ENCODE measurements at regions not wholly inside any gene's neighbourhood (a gene's known extent, or its start where the extent isn't known, plus 50 kb on each side); places are given as distances from the start of the nearest gene placed in this dataset.

- TF ChIP-seq CTCF (IDR thresholded peaks at IDR 0.05; ENCODE audit: low read length), result no peak
- no peak for TF ChIP-seq EZH2 (optimal IDR thresholded peaks at IDR 0.05; ENCODE audit: low read depth, low read length)
- no peak for TF ChIP-seq EZH2phosphoT487 (IDR thresholded peaks at IDR 0.05; ENCODE audit: low read length)
- no peaks in the 10 kb centered on the region for H3K79me2 ChIP-seq (ENCODE audit: low read length)
- H3K9me2 ChIP-seq (replicated peaks; ENCODE audit: insufficient read depth, low read length), result no peaks in the 10 kb centered on the region
- no peaks in the 10 kb centered on the region for H4K20me1 ChIP-seq (ENCODE audit: insufficient read depth, low read length)
- H3F3A ChIP-seq (ENCODE audit: insufficient read depth, low read length), result no peaks in the 10 kb centered on the region
- H3K4me1 ChIP-seq (ENCODE audit: low read length), result peaks cover 7% of the 10 kb centered on the region; the same call in 1 of the 2 replicates
- H2AFZ ChIP-seq (ENCODE audit: low read length), result no peak overlapping the region
- H3K9ac ChIP-seq (ENCODE audit: low read length), result no peak overlapping the region
- H3K27ac ChIP-seq (ENCODE audit: low read length), result no peak overlapping the region
- H3K27me3 ChIP-seq (replicated peaks; ENCODE audit: insufficient read depth, low read length), result no peaks in the 10 kb centered on the region
- H3K36me3 ChIP-seq (replicated peaks; ENCODE audit: insufficient read depth, low read length), result no peaks in the 10 kb centered on the region
- H3K4me3 ChIP-seq (ENCODE audit: low read length), result no peak overlapping the region
- H3K9me3 ChIP-seq (replicated peaks; ENCODE audit: insufficient read depth, low read length), result no peaks in the 10 kb centered on the region
- DNase-seq, result no peak
- no peak overlapping the region for H3K4me2 ChIP-seq (ENCODE audit: low read depth, low read length)
These were observed 323.8 kb upstream of the AZI2 start for GRCh38 chr3:28672406-28672805.

GRCh38 chr3:28673446-28673845 is 324.8 kb upstream of the AZI2 start:
- Histone ChIP-seq H3K36me3 (replicated peaks; ENCODE audit: insufficient read depth, low read length) (no peaks in the 10 kb centered on the region), H3K4me1 (ENCODE audit: low read length) (no peaks in the 10 kb centered on the region), H3K79me2 (ENCODE audit: low read length) (no peaks in the 10 kb centered on the region), H4K20me1 (ENCODE audit: insufficient read depth, low read length) (no peaks in the 10 kb centered on the region), H2AFZ (ENCODE audit: low read length) (no peak overlapping the region), H3F3A (ENCODE audit: insufficient read depth, low read length) (no peaks in the 10 kb centered on the region), H3K9me2 (replicated peaks; ENCODE audit: insufficient read depth, low read length) (no peaks in the 10 kb centered on the region), H3K4me3 (ENCODE audit: low read length) (no peak overlapping the region), H3K9me3 (replicated peaks; ENCODE audit: insufficient read depth, low read length) (no peaks in the 10 kb centered on the region), H3K4me2 (ENCODE audit: low read depth, low read length) (no peak overlapping the region), H3K9ac (ENCODE audit: low read length) (no peak overlapping the region), H3K27me3 (replicated peaks; ENCODE audit: insufficient read depth, low read length) (no peaks in the 10 kb centered on the region), H3K27ac (ENCODE audit: low read length) (no peak overlapping the region)
- TF ChIP-seq EZH2 (optimal IDR thresholded peaks at IDR 0.05; ENCODE audit: low read depth, low read length) (no peak), EZH2phosphoT487 (IDR thresholded peaks at IDR 0.05; ENCODE audit: low read length) (no peak)
- DNase-seq, result no peak

- no peak overlapping the region for H3K4me3 ChIP-seq (ENCODE audit: low read length)
These were observed 325.6 kb upstream of the AZI2 start for GRCh38 chr3:28674212-28674611.

More at GRCh38 chr3:28674212-28674611, 325.6 kb upstream of the AZI2 start:
- no peaks in the 10 kb centered on the region for H3F3A ChIP-seq (ENCODE audit: insufficient read depth, low read length)
- no peaks in the 10 kb centered on the region for H3K27me3 ChIP-seq (replicated peaks; ENCODE audit: insufficient read depth, low read length)
- TF ChIP-seq CTCF (IDR thresholded peaks at IDR 0.05; ENCODE audit: low read length), result no peak
- no peak for TF ChIP-seq EZH2phosphoT487 (IDR thresholded peaks at IDR 0.05; ENCODE audit: low read length)
- no peak for TF ChIP-seq EZH2 (optimal IDR thresholded peaks at IDR 0.05; ENCODE audit: low read depth, low read length)
- H2AFZ ChIP-seq (ENCODE audit: low read length), result no peak overlapping the region
- no peak overlapping the region for H3K4me2 ChIP-seq (ENCODE audit: low read depth, low read length)
- no peaks in the 10 kb centered on the region for H3K79me2 ChIP-seq (ENCODE audit: low read length)
- H3K36me3 ChIP-seq (replicated peaks; ENCODE audit: insufficient read depth, low read length), result no peaks in the 10 kb centered on the region
- no peak overlapping the region for H3K9ac ChIP-seq (ENCODE audit: low read length)
- H3K4me1 ChIP-seq (ENCODE audit: low read length), result no peaks in the 10 kb centered on the region
- no peak for DNase-seq
- no peak overlapping the region for H3K27ac ChIP-seq (ENCODE audit: low read length)
- H3K9me3 ChIP-seq (replicated peaks; ENCODE audit: insufficient read depth, low read length), result no peaks in the 10 kb centered on the region
- no peaks in the 10 kb centered on the region for H3K9me2 ChIP-seq (replicated peaks; ENCODE audit: insufficient read depth, low read length)
- no peaks in the 10 kb centered on the region for H4K20me1 ChIP-seq (ENCODE audit: insufficient read depth, low read length)

All from MM.1S (cell line).